HL-60 (cell line): ENCODE measurements at regions not wholly inside any gene's neighbourhood (a gene's known extent, or its start where the extent isn't known, plus 50 kb on each side); places are given as distances from the start of the nearest gene placed in this dataset.

Experiments
- DNase-seq, 2 experiments: peaks; one replicate each; pipeline ENCODE4 v3.0.0-alpha.2; 2010 to 2020; ENCODE audit warnings: low read depth in 1 of 2, low spot score in 1 of 2
- H3K27ac ChIP-seq: fragments of 250-450 bp; sonication (Bioruptor Pico); replicated peaks from 2 replicates; pipeline ENCODE4 v1.5.1; 2020; ENCODE audit warnings: mild to moderate bottlenecking, moderate library complexity
- H3K27me3 ChIP-seq: fragments of 250-450 bp; sonication (Bioruptor Pico); 2 replicates; pipeline ENCODE4 v1.5.1; 2021; ENCODE audit warnings: mild to moderate bottlenecking, moderate library complexity; ENCODE audit not compliant: insufficient read depth, poor library complexity, severe bottlenecking
- H3K4me3 ChIP-seq: replicated peaks from 2 replicates; pipeline ENCODE4 v1.5.1; 2011; ENCODE audit warnings: mild to moderate bottlenecking, control low read depth, low read length; ENCODE audit not compliant: insufficient read depth
- GABPA ChIP-seq: IDR thresholded peaks from 2 replicates; pipeline ENCODE4 v1.6.1; 2012; ENCODE audit warnings: low read depth
- POLR2AphosphoS5 ChIP-seq: IDR thresholded peaks from 2 replicates; pipeline ENCODE4 v1.6.1; 2012; ENCODE audit warnings: low read depth
- REST ChIP-seq: IDR thresholded peaks from 2 replicates; pipeline ENCODE4 v1.6.1; 2012; ENCODE audit warnings: low read depth; ENCODE audit not compliant: insufficient replicate concordance
- SPI1 ChIP-seq: IDR thresholded peaks from 2 replicates; pipeline ENCODE4 v1.6.1; 2012; ENCODE audit warnings: low read depth, mild to moderate bottlenecking, borderline replicate concordance
- TF ChIP-seq, protein P1 (sequence below): IDR thresholded peaks from one replicate; pipeline ENCODE4 v1.5.1; 2011; ENCODE audit warnings: low read length, control low read depth, inconsistent platforms; ENCODE audit not compliant: insufficient read depth

GRCh38 chr2:21420553-21421335 is 297.0 kb downstream of the TDRD15 start:
- TF ChIP-seq SPI1 (no peak), GABPA (no peak), REST (no peak), POLR2AphosphoS5 (no peak)
- TF ChIP-seq, protein P1, sequence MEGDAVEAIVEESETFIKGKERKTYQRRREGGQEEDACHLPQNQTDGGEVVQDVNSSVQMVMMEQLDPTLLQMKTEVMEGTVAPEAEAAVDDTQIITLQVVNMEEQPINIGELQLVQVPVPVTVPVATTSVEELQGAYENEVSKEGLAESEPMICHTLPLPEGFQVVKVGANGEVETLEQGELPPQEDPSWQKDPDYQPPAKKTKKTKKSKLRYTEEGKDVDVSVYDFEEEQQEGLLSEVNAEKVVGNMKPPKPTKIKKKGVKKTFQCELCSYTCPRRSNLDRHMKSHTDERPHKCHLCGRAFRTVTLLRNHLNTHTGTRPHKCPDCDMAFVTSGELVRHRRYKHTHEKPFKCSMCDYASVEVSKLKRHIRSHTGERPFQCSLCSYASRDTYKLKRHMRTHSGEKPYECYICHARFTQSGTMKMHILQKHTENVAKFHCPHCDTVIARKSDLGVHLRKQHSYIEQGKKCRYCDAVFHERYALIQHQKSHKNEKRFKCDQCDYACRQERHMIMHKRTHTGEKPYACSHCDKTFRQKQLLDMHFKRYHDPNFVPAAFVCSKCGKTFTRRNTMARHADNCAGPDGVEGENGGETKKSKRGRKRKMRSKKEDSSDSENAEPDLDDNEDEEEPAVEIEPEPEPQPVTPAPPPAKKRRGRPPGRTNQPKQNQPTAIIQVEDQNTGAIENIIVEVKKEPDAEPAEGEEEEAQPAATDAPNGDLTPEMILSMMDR: no peak
- no peaks in the 10 kb centered on the region for H3K27me3 ChIP-seq
- no peak for DNase-seq
- H3K4me3 ChIP-seq: no peak overlapping the region
- no peak overlapping the region for H3K27ac ChIP-seq

- no peak overlapping the region for H3K4me3 ChIP-seq
- DNase-seq: peak in 1 of 2 experiments; percentile 44
- no peak overlapping the region for H3K27ac ChIP-seq
- TF ChIP-seq, protein P1: peak; percentile 26
- TF ChIP-seq GABPA: no peak
- H3K27me3 ChIP-seq: no peaks in the 10 kb centered on the region
These were observed 298.3 kb downstream of the TDRD15 start for GRCh38 chr2:21422050-21422449.

GRCh38 chr2:21422724-21423522 is 299.2 kb downstream of the TDRD15 start:
- TF ChIP-seq SPI1 (no peak), REST (no peak), GABPA (no peak), POLR2AphosphoS5 (no peak)
- TF ChIP-seq, protein P1: no peak
- H3K27me3 ChIP-seq: no peaks in the 10 kb centered on the region
- no peak for DNase-seq
- H3K4me3 ChIP-seq: no peak overlapping the region
- no peak overlapping the region for H3K27ac ChIP-seq
